NCI-H2029 (cell line): ENCODE measurements at regions not wholly inside any gene's neighbourhood (a gene's known extent, or its start where the extent isn't known, plus 50 kb on each side); places are given as distances from the start of the nearest gene placed in this dataset.
"Not testable (repeated sequence)": the region's sequence is repeated elsewhere in the genome, so short reads cannot be mapped to it uniquely, and the experiment has no call there.

Source experiments
- DNase-seq: peaks from one replicate; lab custom pipeline; 2025; lab: John Stamatoyannopoulos, UW

- no peak for DNase-seq
Measured at GRCh38 chr7:81138870-81139269, 220.0 kb upstream of the SEMA3C start.

DNA sequence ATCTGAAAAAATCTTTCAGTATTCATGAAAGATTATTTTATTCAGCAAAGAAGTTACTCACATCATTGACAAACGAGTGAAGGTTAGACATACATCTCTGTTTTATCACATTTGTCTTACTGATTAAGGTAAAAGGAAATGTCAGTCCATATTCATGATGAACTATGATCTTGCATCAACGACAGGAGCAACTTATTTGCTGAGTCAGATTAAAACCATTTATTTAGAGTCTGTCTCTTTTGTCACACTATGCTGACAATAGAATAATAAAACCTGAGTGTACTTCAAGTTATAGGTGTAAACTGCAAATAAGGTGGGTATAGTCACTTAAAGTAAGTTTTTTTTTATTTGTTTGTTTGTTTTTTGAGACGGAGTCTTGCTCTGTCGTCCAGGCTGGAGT is 216.5 kb upstream of the SEMA3C start:
- DNase-seq, result no peak

DNA sequence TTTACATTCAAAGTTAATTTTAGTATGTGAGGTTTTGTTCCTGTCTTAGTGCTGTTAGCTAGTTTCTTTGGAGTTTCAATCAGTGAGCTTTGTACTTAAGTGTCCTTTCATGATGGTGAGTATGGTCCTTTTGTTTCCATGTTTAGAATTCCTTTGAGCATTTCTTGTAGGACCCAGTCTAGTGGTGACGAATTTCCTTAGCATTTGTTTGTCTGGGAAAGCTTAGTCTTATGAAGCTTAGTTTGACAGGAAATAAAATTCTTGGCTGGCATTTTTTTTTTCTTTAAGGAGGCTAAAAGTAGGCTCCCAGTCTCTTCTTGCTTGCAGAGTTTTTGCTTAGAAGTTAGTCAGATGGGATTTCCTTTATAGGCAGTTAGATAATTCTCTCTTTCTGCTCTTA is 209.2 kb upstream of the SEMA3C start:
- DNase-seq, result no peak

DNA sequence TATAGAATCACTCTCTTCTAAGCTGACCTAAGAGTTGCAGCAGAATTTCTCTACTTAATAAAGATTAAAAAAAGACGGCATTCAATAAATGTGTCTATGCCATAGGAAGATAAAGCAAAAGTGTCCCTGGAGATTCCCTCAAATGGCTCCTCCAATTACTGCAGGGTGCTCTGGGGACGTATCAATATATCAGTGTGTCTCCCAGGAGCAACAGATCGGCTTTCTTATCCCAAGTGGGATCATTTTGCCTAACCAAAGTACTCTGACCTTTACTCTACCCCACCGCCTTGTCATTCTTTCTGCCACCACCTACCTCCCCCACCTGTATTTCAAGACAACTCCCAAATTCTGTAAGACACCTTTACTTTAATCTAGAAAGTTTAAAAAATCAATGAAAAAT is 202.0 kb upstream of the SEMA3C start:
- DNase-seq, result no peak

GRCh38 chr7:81120111-81120510 is 201.3 kb upstream of the SEMA3C start:
- DNase-seq, result no peak

- DNase-seq, result no peak
Measured at GRCh38 chr7:81114633-81115032, 195.8 kb upstream of the SEMA3C start.

DNA sequence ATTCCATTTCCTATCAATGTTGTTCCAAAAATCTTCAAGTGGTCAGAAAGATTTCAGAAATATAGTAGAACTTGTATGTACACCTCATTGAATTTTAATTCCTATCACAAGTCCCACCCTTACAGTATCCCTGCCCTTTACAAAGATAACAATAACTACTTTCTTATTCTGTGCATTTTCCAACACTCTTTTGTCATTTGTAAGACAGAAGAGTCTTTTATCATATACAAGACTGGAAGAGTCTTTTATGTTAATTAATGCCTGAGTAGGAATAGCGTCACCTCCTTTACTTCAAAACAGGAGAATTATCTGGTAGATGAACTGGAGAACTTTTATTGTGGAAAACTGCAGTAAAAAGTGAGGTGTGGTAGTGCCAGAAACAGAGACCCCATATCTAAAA is 193.9 kb upstream of the SEMA3C start:
- no peak for DNase-seq

DNA sequence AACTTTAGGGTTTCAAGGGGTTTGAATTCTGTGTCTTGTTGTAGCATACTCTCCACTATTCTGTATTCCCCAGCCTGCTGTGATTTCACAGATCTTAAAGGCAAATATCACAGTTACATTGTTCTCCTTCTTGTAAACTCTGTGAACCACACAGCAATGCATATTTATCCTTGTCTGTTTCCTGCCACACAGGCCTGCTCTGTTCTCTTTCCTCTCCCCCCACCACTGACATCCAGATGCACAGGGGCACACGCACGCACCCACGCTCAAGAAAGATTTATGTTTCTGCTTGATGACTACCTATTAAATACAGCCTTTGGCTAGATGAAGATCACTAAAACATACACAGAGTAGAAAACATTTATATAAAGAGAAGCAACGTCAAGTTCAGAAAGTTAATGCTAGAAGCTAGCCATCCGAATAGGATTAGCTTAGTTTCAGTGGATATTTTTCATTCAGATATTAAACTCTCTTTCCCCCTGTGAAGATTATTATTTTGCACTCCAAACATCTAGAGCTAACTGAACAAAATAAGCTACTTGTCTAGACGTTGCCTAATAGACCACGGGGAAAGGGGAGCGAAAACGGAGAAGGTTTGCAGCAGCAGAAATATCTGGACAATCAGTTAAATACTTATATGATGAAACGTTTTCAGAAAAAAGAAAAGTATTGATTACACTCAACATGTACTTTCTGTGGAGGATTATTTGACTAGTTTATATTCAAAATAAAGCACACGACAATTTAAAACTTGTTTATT is 193.1 kb upstream of the SEMA3C start:
- no peak for DNase-seq

GRCh38 chr7:81111358-81111757 is 192.5 kb upstream of the SEMA3C start:
- no peak for DNase-seq

DNA sequence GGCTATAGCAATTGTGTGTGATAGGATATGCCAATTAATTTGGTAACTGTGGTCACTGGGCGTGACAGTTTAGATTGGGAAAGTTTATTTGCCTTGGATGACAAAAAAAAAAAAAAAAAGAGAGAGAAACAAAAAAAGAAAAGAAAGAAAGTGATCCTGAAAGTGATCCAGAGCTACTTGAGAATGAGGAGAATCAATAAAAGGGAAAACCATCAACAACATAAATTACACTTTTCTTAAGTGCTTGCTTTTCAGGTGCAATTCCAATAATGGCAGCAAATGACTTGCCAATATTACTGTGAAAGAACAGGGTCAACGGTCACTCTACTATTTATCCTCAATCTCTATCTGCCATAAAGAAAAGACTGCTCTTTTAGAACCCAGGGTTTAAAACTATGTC is 191.8 kb upstream of the SEMA3C start:
- DNase-seq, result no peak

DNA sequence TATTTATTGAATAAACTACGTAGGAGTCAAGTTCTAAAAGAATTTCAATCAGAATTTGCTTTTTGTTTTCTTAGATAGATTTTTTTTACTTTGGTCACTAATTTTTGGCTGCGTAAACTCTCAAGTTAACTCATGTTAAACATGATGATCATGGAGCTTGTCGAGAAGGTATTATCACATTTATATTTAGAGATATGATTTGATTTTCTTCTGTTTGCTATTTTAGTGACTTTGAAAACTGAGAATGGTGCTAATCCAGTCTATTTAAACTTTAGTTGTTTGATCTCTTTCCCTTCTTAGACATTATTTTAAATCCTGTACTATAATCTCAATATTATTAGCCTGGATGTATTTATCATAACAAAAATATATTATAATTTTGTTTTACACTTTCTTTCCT is 179.4 kb upstream of the SEMA3C start:
- no peak for DNase-seq

GRCh38 chr7:81094952-81095351 is 176.1 kb upstream of the SEMA3C start:
- DNase-seq, result no peak

- no peak for DNase-seq
Measured at GRCh38 chr7:81081616-81082015, 162.8 kb upstream of the SEMA3C start.

DNA sequence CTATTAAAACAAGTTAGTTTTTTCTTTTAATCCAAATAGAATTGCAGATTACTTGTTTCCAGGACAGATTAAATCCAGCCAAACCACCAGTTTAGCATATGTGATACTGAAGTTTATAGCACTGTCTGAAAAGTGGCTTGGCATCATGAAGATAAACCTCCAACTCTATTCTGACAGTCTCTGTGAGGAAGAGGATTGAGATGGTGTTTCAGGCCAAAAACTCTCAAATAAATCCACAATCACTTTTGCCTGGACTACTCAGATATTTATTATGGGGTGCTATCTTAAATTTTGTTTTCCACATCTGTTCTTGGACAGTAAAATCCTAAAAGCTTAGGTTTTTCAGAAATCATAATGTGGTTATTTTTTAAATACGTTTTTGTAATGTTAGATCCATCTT is 161.7 kb upstream of the SEMA3C start:
- no peak for DNase-seq

DNA sequence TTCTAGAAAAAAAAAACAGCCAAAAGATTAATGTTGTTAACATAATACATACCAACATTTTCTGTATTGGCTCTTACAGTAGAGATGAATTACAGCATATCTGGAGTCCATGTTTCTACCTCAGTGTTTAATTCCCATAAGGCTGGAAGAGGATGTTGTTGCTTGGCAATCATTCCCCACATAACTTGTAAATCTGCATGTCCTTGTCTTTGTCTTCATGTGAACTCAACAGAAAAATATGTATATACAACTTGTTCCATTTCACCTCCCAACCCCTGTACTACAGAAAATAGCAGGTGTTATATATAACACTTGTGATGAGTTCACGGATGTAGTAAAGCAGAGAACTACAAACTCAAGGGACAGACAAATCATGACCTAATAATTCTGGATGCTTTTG is 160.9 kb upstream of the SEMA3C start:
- DNase-seq, result no peak

DNA sequence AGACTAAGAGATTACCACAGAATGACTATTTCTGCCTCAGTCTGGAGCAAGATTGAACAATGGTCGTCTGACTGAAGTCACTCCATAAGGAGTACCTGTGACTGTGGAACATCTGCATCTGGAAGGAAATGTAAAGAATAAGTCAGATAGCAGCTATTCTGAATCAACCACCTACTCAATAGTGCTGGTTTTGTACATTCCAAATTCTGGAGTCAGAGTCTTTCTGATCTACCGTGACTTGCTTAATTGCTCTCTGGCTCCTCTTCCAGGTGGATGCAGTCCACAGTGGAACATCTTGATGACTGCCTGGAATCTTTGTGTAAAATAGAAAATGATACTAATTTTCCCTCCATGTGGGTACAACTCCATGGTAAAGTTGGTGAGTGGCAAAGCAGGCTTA is 156.3 kb upstream of the SEMA3C start:
- DNase-seq, result no peak

DNA sequence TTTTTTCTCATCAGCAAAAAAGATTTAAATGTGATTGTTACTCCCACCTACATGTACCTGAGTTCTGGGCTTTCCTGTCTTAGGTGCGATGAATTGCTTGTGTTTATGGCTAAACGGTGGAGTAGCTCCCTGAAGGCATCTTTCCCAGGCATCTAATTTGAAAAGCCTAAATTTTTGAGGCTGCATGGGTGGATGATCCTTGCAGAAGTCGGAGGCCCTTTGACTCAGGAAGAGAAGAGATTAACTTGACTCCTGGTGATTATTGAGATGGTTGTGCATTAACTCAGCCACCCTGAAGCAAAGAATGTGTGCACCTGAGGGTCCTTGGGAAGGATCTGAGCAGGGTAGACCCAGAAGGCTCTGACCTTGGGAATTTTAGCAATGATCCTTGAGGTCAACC is 155.6 kb upstream of the SEMA3C start:
- no peak for DNase-seq

- no peak for DNase-seq
Measured at GRCh38 chr7:81073931-81074251, 155.0 kb upstream of the SEMA3C start.

DNA sequence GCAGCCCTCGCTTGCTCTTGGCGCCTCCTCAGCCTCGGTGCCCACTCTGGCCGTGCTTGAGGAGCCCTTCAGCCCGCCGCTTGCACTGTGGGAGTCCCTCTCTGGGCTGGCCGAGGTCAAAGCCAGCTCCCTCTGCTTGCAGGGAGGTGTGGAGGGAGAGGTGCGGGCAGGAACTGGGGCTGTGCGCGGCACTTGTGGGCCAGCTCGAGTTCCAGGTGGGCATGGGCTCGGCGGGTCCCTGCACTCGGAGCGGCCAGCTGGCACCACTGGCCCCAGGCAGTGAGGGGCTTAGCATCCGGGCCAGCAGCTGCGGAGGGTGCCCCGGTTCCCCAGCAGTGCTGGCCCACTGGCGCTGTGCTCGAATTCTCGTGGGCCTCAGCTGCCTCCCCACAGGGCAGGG is 152.1 kb upstream of the SEMA3C start:
- DNase-seq, result no peak

DNA sequence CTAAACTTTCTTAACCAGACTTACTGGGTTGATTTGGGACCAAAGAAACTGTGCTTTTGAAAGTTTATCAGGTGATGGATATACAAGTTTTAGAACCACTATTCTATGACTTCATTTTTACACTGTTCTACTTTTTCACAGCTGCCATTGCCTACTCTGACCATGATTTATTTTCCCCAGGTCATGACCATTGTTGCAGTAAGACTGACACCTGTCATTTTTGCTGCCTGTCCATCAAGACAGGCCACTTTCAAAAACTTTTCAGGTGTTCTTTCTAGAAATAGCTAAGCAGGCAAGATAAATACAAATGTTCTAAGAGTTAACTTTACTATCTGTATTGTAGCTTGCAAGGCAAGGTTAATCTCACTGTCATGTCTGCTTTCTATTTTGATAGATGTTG is 147.9 kb upstream of the SEMA3C start:
- DNase-seq, result no peak

DNA sequence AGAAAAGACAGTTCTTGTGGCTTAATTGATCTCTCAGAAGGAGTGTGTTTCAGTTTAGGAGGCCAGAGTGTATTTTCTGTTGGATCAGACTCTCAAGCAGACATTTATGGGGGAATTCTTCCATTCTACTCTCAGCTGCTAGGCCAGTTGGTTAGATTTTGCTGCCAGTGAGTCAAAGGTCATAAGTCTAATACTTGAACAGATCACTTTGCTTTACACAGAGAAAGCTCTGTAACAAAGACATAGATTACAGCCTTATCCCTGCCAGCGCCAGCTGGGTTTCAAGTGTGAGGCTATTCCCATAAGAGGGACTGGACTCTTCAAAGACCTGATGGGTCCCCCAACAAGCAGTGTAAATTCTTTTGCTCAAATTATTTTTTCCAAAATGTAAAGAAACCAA is 145.6 kb upstream of the SEMA3C start:
- no peak for DNase-seq

GRCh38 chr7:81062755-81063154 is 143.9 kb upstream of the SEMA3C start:
- no peak for DNase-seq

- DNase-seq, result not testable (repeated sequence)
Measured at GRCh38 chr7:81057469-81057868, 138.6 kb upstream of the SEMA3C start.

DNA sequence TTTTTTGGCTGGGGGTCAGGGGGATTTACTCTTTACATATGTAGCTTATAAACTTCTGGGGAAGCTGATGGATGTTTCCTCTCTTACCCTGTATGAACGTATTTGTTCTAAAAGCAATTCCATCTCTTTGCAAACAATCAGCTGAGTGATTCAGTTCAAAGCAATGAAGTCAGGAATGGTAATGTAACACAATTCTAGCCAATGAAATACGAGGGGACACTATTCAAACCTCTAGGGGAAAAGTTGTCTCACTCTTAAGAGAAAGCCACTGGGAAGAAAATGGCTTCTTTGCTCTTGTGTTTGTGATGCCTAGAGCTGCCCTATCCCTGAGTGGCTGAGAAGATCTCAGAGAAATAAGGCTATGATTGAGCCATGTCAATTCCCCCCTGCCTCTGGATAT is 134.8 kb upstream of the SEMA3C start:
- DNase-seq, result no peak
